Activated CD8-positive, alpha-beta memory T cell treated with anti-CD3 and anti-CD28 coated beads for 48 hours (primary cell): ENCODE measurements at regions not wholly inside any gene's neighbourhood (a gene's known extent, or its start where the extent isn't known, plus 50 kb on each side); places are given as distances from the start of the nearest gene placed in this dataset.

Experiments used
- DNase-seq, 3 experiments: peaks; one replicate each; pipeline ENCODE4 v3.0.0-alpha.2; 2020; ENCODE audit warnings: low read depth in 2 of 3, low spot score in 2 of 3

DNA sequence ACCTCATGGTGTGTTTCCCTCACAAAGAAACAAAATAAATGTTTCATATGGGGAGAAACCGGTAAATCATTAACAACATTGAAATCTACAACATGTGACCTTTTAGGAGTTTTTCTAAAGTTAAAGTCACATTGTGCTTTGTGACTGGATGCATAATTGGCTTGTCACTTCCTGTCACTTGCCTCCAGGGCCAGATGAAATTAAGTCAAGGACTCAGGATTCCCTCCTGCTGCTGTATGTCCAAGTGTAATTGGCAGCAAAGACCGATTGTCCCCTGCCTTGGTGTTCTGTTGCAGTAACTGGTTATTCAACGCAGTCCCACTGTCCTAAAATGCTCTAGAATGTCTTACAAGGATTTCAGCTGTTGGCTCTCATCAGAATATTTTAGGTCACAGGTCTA, 448.2 kb downstream of the LIG4 start:
- no peak for DNase-seq

DNA sequence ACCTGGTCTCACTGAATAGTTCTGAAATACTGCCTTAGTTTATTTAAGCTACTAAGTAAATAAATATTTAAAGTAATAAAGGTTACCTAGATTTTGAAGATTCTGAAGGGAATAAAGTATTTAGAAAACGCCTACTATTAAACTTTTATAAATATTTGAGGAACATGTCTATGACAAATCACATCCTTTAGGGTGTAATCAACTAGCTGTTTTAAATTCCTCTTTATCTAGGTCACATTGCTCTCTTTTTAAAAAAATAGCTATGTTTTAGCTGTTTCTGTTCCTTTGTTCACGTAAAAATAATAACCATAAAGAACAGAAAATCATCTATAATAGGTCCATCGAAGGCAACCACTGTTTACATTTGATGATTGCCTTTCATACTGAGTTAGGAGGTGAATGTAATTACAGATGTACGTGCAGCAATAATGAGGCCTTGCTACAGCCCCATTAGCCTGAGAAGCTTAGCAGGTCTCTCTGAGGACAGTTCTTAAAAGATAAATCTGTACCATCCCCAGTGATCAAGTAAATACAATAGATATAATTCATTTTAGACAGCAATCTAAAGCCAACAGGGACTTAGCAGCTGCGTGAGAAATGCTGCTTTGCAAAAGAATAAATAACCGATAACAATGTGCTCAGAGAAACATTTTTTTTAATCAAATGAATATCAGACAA, 449.5 kb downstream of the LIG4 start:
- no peak for DNase-seq

DNA sequence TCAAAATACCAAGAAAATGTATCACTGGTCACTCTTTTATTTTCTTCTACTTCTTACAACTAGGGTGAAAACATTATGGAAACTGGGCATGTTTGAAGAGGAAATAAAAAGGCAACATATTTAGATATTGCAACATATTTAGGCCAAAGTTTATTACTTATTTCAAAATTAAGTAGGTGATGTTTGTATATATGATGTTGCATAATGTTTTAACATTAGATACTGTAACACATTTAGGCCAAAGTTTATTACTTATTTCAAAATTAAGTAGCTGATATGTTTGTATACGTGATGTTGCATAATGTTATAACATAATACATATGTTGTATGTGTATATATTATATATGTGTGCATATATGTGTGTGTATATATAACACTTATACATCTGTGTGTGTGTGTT, 451.3 kb downstream of the LIG4 start:
- no peak for DNase-seq

DNA sequence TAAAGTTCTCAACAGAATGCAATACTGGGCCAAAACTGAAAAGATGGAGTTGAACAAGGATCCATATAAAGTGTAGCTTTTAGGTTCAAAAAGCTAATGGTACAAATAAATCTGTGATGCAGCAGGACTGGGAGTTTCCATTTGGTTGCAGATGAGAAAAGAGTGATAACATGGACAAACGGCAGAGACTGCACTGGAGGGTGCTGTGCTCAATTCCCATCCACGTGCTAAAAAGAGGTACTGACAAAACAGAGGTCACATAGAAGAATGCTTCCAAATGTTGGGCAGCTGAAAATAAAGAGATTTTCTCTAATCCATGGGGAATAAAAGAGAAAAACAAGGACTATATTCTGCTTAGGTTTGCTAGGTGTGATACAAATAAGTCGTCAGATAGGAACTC, 461.6 kb downstream of the LIG4 start:
- no peak for DNase-seq

DNA sequence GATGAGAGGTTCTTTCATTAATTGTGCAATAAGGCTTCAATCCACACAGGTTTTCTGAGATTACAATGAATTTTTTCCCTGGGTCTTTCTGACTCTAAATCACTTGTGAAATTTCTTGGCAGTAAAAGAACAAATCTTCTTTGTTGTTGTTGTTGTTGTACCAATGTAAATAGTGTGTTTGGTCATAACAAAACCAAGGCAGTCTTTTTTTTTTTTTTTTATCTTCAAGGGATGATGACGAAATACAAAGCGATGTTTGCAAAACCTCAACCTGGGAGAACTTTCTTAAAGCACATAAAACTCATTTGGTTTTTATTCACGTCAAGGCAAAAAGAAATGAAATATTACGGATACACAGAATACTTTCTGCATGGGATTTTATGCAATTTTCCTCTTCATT, 462.0 kb downstream of the LIG4 start:
- DNase-seq, result no peak

DNA sequence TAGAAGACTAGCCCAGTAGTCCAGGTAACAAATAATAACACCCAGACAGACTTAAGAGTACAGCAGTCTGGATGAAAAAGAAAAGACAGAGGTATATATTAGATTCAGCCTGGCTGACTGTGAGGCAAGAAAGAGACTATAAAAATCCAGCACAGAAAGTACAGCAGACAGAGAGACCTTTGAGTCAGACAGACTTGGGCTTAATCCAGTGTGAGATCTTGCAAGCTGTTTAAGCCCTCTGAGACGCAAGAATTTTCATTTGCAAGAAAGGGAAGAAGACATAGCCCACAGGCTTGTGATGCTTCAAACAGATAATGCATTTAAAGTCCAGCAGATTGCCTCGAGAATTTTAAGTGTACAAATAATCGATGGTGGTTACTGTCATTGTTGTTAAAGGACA, 471.4 kb downstream of the LIG4 start:
- DNase-seq, result no peak

DNA sequence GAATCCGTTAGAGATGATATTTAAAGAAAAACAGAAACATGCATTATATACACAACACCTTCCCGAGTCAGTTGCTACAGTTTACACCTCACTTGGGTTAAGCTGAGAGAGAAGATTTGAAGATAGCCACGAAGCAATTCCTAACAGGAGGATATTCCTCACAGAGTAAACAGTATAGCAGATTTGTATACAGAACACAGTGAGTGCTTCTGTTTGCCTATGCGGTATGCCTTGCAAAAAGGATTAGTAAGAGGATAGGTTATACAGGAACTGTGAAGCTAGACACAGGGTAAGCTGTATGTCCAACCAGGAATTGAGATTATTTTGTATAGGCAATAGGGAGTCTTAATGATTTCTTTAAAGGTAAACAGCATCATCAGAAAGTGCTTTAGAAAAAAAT, 471.8 kb downstream of the LIG4 start:
- no peak for DNase-seq

DNA sequence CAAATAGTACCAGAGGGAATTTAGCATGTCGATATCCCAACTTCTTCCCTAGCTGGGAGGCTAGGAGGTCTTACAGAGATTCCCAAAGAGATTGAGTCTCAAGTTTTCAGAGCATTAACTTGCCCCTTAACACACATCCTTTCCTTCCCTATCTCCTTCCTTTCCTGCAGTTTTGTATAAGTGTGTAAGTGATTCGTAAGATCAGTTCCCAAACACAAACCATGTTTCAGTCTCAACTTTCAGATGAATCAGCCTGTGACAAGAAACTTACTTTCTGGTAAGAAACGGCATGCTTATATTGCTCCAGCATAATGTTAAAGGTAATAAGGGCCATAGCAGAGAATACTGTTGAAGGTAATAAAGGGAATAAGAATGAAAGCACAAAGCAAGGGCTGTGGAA, 472.2 kb downstream of the LIG4 start:
- DNase-seq, result no peak

DNA sequence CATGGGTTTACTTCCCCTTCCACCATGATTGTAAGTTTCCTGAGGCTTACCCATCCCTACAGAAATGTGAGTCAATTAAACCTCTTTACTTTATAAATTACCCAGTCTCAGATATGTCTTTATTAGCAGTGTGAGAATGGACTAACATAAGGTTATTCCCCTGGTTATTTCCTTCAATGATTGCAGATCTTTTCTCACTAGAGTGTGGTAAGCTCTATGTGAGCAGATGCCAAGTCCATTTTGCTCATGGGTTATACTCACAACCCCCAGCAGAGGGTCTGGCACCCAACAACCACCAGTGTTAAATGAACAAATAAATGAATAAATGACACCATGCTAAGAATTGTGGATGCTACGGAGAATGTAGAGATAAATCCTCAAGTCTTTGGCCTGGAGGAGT, 472.8 kb downstream of the LIG4 start:
- no peak for DNase-seq

DNA sequence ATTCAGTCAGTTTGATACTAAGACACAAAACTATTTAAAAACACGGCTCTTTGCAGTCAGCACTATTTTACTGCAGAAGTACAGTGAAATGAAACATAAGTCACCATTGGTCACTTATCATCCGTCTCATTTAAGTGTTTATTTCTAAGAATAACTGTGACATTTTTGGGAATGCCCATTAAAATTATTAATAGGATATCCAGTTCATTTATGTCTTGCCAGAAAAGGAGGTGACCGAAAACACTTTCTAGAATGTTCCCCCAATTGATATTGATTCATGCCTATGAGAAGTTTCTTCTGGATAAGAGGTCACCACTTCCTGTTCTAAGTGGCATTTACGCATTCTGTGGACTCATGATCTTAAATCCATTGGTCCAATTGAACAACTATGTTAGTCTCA, 477.3 kb downstream of the LIG4 start:
- no peak for DNase-seq

DNA sequence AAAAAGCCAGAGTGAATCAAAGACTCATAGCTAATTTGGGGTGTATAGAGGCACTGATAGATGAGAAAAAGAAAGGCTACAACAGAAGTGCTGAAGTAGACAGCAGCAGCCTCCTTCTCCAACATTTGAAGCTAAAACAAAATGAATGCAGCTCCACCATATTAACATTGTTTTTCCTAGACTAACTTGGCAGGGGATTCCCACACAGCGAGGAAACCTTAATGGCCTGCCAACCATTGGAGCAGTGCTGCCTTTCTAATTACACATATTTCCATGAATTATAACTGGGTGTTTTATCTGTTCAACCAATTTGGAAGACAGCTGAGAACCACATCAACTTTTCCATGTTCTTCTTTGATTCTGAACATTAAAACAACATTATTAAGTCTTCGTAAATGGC, 478.6 kb downstream of the LIG4 start:
- no peak for DNase-seq

DNA sequence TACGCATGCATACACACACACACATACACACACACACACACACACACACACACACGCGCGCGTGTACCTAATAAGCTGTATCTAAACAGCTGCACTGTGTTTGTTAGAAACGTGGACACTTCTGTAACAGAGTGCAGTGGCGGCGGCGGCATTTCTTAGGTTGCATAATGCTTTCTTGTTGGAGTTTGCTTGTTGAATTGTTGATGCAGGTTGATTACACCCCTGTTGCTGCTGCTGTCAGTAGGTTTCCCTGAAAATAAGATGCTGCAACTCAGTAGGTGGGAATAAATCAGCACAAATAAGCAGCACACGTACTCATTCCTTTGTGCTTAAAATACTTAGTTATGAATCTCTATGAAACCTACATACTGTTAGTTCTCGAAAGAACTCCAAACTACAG, 479.2 kb downstream of the LIG4 start:
- DNase-seq, result no peak

DNA sequence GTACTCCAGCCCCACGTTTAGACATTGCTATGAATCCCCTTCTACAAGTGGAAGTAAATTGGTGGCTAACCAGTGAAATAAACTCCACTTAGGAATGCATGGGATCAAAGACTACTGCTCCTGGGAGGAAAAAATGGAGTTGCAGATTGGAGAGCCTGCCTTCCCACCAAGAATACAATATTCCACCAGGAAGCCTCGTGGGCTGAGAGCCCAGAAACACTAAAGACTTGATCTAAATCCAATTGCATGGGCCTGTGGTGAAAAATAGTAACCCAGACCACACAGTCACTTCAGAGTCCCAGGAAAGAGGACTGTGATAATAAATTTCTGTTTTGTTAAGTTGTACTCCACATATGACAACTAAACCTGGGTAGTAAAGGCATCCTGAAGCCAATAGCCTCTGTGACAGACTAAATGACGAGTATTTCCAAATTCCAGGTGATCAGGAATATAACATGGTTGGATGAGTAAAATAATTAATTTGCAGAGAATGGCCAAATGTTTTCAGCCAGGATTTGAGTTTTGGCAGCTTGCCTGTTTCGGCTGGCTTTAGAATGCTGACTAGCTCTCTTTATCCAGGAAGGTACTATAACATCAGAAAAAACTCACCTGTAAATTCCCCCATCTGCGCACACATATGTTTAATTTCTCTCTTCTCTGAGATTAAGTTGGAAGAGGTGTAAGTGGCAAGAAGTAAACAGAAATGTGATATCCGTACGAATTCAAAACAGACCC, 480.3 kb downstream of the LIG4 start:
- no peak for DNase-seq

DNA sequence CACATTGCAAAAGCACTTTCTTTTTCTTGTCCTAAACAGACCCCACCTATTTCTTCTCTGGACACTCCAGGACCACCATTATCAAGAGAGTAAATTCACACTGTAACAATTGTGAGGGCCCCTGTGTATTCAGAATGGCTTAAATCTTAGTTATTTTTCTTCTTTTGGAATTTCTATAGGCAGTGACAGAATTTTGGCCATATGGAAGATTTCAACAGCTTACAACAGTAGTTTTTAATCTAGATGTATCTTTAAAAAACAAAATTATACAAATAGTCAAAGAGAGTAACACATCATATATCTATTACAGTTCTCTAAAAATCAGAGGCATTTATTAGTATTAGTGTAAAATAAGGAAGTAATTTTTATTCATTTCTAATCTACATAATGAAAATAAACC, 482.1 kb downstream of the LIG4 start:
- DNase-seq, result no peak

DNA sequence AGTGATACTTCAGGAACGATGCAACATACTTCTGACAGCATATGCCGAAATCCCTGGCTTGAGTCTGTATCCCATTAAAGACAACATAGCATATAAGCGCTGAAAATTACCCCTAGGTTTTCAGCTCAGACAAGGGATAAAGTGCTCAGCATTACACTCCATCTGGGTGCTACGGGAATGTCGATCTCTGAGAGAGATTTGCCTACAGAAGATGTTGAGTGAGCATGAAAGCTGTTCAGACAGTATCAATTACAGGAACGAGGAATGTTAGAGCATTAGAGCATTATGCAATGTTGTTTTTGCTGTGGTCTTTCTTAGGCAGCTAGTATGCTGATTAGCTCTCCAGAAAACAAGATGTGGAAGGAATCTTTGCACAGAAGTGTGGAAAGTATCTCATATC, 484.5 kb downstream of the LIG4 start:
- DNase-seq, result no peak

DNA sequence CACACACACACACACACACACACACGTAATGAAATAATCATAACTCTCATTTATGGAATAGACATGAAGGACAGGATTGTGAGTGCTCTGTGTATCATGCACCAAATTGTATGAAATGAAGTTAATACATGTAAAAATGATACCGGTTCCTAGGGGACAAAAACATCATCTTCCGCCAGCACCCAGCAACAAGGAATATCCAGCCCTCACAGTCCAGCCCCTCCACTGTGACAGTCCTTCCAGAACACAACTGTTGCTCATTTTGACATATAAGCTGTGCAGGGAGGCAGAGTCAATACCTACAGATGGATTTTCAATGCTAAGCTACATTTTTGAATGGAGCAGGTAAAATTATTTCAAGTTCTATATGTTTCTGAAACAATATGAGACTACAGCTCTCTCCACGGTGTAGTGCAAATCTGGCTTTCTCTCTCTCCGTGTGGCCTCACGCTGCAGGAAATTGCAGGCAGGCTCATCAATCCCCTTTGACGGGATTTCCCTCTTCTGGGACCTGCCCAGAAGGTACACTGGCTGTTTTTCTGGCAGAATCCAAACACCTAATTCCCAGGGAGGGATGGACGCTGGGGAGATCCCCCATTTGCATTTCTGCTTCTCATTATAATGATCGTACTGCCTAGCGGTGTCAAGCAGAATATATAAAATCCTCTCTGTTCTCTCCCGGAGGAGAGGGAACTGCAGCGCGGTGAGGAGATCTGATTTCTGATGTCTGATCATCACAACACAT, 494.0 kb downstream of the LIG4 start:
- no peak for DNase-seq

DNA sequence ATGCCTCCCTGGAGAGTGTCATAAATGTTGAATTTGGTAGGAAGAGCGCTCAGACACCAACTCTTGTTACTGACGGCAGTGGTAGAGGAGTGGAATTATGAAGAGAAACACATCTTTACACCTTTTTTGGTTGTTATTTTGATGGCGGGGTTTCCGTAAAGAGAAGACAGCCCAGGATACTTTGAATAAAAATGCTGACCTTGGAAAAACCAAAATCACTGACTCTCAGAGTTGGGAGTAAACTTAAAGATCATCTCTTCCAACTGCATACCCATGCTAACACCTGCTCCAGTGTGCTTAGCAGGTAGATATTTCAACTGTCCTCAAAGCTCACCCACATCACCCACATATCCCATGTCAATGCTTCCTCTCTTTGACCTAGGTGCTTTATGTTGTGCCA, 498.6 kb downstream of the LIG4 start:
- DNase-seq, result no peak

DNA sequence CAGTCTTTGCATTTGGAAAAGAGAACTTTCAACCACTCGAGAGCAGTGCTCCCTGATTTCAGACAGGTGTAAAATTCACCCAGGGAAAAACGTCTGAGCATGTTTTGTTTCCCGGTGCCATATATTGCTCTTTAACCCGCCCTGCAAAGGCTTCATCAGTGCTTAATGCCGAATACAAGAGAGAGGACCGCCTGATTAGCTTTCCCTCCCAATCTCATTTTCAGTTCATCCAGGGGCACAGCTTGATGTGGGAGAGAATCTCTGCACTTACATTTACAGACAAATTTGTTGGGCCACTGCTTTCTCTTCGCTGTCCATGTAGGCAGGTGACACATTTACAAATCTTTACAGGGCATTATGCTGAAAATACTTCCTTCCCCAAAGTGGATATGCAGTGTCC, 499.1 kb downstream of the LIG4 start:
- no peak for DNase-seq

DNA sequence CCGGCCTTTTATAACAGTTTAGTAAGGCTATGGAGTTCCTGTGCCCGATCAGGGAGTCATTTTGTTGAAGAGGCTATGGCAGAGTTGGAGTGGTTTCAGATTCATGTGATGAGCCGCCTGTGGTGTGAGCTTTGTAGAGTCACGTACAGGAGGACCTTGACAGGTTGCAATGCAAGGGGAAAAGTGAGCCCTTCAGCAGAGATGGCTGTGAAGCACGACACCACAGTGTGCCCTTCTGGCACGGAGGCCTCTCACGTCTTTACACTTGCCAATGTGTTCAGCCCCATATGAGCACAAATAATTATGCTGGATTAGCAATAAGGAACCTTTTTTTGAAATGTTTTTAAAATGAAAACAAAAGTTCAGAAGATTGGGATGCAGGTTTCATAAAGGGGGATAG, 499.8 kb downstream of the LIG4 start:
- DNase-seq, result no peak

DNA sequence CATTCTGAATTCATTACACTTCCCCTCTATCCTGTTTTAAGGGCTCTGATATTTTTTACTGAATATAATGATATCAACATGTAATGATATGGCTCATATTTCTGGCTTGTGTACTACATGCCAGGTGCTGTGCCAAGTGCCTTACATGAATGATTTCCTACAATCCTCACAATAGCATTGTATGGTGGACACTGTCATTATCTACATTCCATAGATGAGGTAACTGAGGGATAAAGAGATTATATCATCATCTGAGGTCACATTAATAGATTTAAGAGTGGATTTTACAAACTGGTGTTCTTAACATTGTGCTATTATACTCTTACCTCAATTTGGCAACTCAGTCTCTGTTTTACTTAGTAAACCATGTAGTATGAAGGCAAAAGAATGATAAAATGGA, 502.0 kb downstream of the LIG4 start:
- DNase-seq, result no peak

DNA sequence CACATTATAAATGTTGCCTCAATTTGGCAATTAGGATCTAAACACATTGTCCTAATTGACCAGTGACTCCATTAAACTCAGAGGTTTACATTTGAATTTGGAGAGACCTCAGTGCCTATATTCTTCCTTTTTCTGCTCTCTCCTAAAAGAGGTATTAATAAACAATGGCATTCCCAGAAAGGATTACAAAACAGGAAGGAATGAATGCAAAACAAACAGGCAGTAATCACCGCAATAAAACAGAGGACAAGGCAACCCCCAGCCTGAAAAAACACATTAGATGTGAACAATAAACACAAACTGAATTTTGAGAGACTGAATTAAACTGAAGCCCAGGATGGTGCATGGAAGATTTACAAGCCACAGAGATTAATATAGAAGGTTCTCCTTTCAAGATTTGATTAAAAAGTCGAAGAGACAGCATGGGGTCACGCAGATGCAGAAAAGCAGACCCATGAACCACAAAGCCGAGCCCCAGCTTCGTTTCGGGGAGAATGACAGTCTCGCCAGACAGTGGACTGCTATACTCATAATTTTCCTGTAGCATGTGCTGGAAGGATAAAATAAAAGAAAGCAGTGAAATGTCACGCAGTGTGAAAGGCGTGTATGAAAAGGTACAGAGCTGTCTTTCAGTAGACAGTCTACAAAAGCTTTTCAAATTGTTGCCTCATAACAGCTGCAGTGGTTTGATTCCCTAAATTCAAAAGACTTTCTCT, 503.0 kb downstream of the LIG4 start:
- DNase-seq, result no peak

DNA sequence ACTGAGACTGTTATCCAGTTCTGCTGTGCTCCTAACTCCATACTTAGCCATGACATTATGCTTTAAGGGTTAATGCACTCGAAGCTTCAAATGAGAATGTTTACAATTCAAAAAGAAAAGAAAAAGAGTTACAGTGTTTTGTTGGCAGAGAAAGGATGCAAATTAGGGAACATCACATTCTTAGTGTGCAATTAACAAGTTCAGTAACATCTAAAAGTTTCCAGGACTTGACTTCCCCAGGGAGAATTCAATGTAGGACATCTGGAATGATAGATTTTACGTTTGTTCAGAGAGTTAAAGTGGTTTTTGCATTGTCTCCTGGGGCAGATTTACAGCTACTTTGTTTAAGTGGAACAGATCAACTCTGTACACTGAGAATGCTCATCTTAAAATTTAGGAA, 525.2 kb downstream of the LIG4 start:
- DNase-seq, result no peak
